IPS-20b (cell line): ENCODE measurements at regions not wholly inside any gene's neighbourhood (a gene's known extent, or its start where the extent isn't known, plus 50 kb on each side); places are given as distances from the start of the nearest gene placed in this dataset.
"Not testable (repeated sequence)": the region's sequence is repeated elsewhere in the genome, so short reads cannot be mapped to it uniquely, and the experiment has no call there.

ENCODE experiments used
- H3K27ac ChIP-seq: one replicate; pipeline ENCODE4 v1.5.1; 2013; ENCODE audit warnings: low read length
- H3K27me3 ChIP-seq: 2 replicates; pipeline ENCODE4 v1.6.1; 2013; ENCODE audit warnings: mild to moderate bottlenecking, low read length, inconsistent platforms; ENCODE audit not compliant: insufficient read depth
- H3K36me3 ChIP-seq: 2 replicates; pipeline ENCODE4 v1.6.1; 2013; ENCODE audit warnings: low read depth, mild to moderate bottlenecking, inconsistent platforms, low read length, moderate library complexity; ENCODE audit not compliant: insufficient read depth
- H3K4me1 ChIP-seq: 2 replicates; pipeline ENCODE4 v1.6.1; 2013; ENCODE audit warnings: mild to moderate bottlenecking, control low read depth, inconsistent platforms, low read length, moderate library complexity; ENCODE audit not compliant: insufficient read depth
- H3K4me3 ChIP-seq: 2 replicates; pipeline ENCODE4 v1.5.1; 2013; ENCODE audit warnings: mild to moderate bottlenecking, low read length, inconsistent platforms
- H3K9ac ChIP-seq: 2 replicates; pipeline ENCODE4 v1.6.1; 2013; ENCODE audit warnings: low read depth, mild to moderate bottlenecking, inconsistent platforms, low read length, moderate library complexity
- H3K9me3 ChIP-seq: 2 replicates; pipeline ENCODE4 v1.6.1; 2013; ENCODE audit warnings: mild to moderate bottlenecking, low read depth, low read length, inconsistent platforms; ENCODE audit not compliant: insufficient read depth

DNA sequence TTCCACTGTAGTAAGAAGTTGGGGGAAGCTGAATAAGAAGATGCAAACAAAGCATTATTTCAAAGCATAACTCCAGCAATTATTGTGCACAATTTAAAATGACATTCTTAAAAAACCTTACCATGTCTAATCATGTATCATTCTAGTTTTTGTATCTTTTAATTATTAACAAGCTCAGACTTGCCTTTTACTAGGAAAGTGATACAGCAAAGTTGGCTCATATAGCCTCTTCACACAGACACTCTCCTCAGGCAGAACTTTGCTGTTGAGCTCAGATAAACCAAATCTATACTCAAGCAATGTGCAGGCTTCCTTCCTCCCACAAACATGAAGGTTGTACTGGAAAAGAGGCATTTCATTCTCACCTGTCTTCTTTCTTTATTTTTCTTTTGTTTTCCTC is 358.7 kb upstream of the EMCN start:
- Histone ChIP-seq H3K27ac (no peak overlapping the region), H3K4me3 (no peak overlapping the region), H3K4me1 (no peaks in the 10 kb centered on the region; the same call in 1 of the 2 replicates), H3K9me3 (no peaks in the 10 kb centered on the region), H3K27me3 (no peaks in the 10 kb centered on the region), H3K36me3 (no peaks in the 10 kb centered on the region), H3K9ac (no peak overlapping the region)

DNA sequence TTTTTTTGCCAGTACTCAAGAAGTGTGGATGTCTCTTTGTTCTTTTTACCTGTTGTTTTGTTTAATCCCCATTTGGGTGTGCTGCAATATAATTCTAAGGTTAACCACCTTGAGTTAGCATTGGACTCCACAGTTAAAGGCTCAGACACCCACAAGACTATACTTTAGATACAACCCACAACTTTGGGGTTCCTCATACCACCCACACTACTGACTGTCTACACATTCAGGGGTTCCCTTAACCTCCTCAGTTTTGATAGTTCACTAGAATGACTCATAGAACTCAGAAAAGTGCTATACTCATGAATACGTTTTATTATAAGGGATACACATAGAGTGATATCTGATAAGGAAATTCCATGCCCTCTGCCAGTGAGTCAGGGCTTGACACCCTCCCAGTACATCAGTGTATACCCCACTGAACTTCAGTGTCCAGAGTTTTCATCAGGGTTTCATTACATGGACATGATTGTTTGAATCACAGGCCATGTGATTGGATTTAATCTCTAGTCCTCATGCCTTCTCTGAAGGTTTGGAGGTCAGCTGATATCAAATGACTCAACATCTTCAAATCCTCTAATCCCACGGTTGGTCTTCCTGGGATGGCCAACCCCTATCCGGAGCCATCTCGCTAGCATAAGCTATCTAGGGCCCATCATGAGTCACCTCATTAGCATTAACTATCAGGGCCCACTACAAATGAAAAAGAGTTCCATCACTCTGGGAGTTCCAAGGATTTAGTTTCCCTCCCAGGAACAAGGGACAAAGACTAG is 357.7 kb upstream of the EMCN start:
- Histone ChIP-seq H3K27me3 (no peaks in the 10 kb centered on the region), H3K36me3 (no peaks in the 10 kb centered on the region), H3K4me3 (no peak overlapping the region), H3K27ac (no peak overlapping the region), H3K9me3 (no peaks in the 10 kb centered on the region), H3K9ac (no peak overlapping the region), H3K4me1 (no peaks in the 10 kb centered on the region; the same call in 1 of the 2 replicates)

DNA sequence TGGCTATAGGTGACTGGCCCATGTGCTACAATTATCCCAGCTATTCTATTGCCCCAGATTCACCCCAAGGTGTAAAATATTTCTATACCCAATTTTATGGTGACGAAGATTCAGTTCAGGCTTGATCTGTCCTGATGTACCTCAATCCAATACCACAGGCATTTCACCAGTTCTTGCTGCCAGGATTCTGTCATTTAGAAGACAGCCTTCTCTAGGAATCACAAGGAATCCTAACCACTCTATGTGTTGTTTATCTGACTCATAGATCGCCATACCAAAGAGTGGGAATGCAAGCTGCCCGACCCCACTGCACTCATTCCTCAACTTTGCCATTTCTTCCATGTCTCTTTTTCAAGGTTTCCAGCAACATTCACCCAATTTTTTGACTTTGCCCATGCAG is 355.0 kb upstream of the EMCN start:
- Histone ChIP-seq H3K36me3 (no peaks in the 10 kb centered on the region), H3K9ac (no peak overlapping the region), H3K27me3 (no peaks in the 10 kb centered on the region), H3K4me3 (no peak overlapping the region), H3K9me3 (no peaks in the 10 kb centered on the region), H3K4me1 (no peaks in the 10 kb centered on the region), H3K27ac (no peak overlapping the region)

DNA sequence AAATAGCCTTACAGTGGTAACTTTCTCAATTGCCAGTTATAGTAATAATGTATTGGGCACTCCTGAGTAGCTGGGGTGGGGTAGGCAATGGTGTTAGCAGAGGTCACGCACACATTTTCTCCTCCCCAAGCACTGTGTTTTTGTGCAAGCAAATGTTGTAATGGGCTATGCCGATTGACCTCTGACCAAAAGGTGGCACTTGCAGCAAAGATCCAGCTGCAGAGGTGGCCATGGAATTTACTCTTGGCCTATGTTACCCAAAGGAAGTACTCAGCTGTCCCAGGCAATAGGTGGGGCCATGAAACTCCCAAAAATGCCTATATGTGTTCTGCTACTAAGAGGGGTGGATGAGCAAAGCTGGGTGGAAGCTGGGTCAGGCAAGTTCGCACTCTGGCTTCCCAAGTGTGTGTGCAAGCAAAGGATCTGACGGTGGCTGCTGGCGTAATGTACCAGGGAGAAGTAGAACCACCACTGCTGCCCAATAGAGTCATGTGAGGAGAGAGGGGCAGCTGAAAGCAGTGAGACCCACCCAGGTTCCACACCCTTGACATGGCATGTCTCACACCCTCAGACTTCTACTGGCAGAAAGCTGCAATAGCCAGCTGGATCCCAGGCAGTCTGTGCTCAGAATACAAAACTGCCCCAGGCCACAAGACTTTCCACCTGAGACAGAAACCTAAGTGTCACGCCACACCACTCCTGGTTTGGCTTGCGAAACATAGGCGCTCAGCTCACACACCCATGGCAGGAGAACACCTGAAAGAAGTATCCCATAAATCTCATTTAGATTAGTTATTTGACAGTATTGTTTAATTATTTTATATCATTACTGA is 353.3 kb upstream of the EMCN start:
- Histone ChIP-seq H3K9ac (no peak overlapping the region), H3K36me3 (no peaks in the 10 kb centered on the region), H3K27me3 (no peaks in the 10 kb centered on the region), H3K27ac (no peak overlapping the region), H3K4me1 (no peaks in the 10 kb centered on the region), H3K4me3 (no peak overlapping the region), H3K9me3 (no peaks in the 10 kb centered on the region)

DNA sequence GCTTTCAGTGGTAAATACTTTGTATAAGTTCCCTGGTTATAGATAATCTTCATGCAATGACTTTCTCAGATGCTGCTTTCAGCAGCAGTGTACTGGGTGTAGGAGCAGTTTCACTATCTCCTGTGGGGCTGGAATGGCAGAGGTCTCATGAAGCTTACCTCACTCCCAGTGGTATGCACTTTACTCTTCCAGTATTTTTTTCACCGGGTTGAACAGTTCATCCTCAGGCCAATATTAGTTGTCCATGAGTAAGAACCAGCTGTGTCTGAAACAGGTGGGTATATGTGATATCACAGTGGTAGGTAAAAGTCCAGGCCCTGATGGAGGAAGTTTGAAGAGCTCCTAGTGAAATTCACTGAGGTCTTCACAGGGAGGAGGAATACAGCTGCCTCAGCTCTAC is 351.5 kb upstream of the EMCN start:
- Histone ChIP-seq H3K27ac (no peak overlapping the region), H3K27me3 (no peaks in the 10 kb centered on the region), H3K9me3 (no peaks in the 10 kb centered on the region), H3K9ac (no peak overlapping the region), H3K4me3 (no peak overlapping the region), H3K4me1 (no peaks in the 10 kb centered on the region), H3K36me3 (no peaks in the 10 kb centered on the region)

DNA sequence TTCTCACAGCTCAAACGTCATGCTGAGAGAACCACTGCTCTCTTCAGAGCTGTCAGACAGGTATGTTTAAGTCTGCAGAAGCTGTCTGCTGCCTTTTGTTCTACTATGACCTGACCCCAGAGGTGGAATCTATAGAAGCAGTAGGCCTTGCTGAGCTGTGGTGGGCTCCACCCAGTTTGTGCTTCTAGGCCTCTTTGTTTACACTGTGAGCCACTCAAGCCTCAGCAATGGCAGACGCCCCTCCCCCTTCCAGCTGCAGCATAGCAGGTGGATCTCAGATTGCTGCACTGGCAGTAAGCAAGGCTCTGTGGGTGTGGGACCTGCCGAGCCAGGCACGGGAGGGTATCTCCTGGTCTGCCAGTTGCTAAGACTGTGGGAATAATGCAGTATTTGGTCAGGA is 350.5 kb upstream of the EMCN start:
- H3K4me1 ChIP-seq, H3K9me3 ChIP-seq, H3K4me3 ChIP-seq, H3K9ac ChIP-seq, H3K36me3 ChIP-seq, H3K27me3 ChIP-seq, H3K27ac ChIP-seq: not testable (repeated sequence)

DNA sequence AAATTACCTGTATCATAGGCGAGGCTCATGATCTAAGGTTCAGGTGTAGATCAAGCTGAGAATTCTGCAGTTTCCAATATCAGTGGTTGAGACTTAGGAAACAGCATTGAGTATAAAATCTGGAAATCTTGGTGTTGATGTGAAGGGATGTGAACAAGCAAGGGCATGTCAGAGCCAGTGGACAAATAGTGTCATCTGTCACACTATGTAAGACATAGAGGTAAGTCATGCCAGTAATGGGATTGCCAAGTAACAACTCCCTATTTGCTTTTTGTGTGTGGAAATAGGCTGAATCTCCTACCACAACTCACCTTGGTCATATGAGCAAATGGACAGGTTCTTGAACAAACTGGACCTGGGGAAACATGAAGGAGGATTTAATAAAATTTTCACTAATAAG is 334.5 kb upstream of the EMCN start:
- Histone ChIP-seq H3K9ac (no peak overlapping the region), H3K27ac (no peak overlapping the region), H3K4me3 (no peak overlapping the region), H3K4me1 (peaks cover 2% of the 10 kb centered on the region; the same call in 1 of the 2 replicates), H3K27me3 (no peaks in the 10 kb centered on the region), H3K36me3 (no peaks in the 10 kb centered on the region), H3K9me3 (no peaks in the 10 kb centered on the region)

DNA sequence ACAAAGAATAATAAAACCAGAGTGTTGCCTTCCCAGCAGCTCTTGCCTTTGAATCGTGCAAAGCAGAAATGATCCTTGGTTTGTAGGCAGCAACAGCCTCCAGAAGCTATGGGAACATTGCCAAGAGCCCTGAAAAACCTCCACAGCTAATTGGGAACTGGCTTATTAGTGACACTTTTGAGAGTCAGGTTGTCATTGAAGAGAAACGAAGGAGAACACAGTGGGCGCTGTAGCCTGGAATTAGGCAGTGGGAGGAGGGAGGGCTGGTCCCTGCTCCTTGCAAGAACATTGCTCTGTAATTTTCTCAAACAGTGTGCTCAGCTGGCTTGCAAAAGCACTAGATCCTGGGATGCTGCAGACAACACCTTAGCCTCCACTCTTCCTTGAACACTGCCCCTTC is 331.5 kb upstream of the EMCN start:
- no peak overlapping the region for H3K9ac ChIP-seq
- H3K4me1 ChIP-seq, result peaks cover 3% of the 10 kb centered on the region; the same call in 1 of the 2 replicates
- H3K27ac ChIP-seq, result no peak overlapping the region
- H3K36me3 ChIP-seq, result no peaks in the 10 kb centered on the region
- no peaks in the 10 kb centered on the region for H3K9me3 ChIP-seq
- H3K4me3 ChIP-seq, result no peak overlapping the region
- no peaks in the 10 kb centered on the region for H3K27me3 ChIP-seq

DNA sequence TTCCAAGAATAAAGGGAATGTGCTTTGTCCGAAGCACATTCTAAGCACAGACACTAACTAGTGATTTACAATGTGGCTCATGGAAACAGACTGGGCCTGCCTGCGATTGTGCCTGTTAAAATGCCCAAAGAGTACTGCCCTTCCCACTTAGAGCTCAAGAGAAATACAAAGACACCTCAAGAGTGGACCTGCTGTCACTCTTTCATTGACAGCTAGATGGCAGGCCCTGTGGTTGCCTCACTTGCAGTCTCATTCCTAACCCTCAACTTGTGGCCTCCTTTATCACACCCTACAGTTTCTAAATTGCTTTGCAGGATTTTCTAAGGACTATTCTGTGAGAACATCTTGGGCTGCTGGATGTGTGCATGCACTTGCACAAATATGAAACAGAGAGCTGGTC is 331.0 kb upstream of the EMCN start:
- Histone ChIP-seq H3K9ac (no peak overlapping the region), H3K27ac (no peak overlapping the region), H3K4me1 (peaks cover 7% of the 10 kb centered on the region; the same call in 1 of the 2 replicates), H3K36me3 (no peaks in the 10 kb centered on the region), H3K9me3 (no peaks in the 10 kb centered on the region), H3K27me3 (no peaks in the 10 kb centered on the region), H3K4me3 (no peak overlapping the region)

DNA sequence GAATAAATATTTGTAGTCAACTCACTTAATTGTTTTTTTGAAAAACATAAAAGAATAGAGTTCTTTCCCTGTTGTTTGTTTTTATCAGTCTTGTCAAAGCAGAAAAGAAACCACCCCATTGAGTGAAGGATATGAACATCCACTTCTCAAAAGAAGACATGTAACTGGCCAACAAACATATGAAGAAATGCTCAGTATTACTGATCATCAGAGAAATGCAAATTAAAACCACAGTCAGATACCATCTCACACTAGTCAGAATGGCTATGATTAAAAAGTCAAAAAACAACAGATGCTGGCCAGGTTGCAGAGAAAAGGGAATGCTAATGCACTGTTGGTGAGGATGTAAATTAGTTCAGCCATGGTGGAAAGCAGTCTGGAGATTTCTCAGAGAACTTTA is 326.1 kb upstream of the EMCN start:
- H3K4me1 ChIP-seq, result peaks cover 11% of the 10 kb centered on the region; the same call in 1 of the 2 replicates
- no peak overlapping the region for H3K27ac ChIP-seq
- no peak overlapping the region for H3K9ac ChIP-seq
- H3K9me3 ChIP-seq, result no peaks in the 10 kb centered on the region
- no peaks in the 10 kb centered on the region for H3K36me3 ChIP-seq
- H3K27me3 ChIP-seq, result no peaks in the 10 kb centered on the region
- H3K4me3 ChIP-seq, result no peak overlapping the region

DNA sequence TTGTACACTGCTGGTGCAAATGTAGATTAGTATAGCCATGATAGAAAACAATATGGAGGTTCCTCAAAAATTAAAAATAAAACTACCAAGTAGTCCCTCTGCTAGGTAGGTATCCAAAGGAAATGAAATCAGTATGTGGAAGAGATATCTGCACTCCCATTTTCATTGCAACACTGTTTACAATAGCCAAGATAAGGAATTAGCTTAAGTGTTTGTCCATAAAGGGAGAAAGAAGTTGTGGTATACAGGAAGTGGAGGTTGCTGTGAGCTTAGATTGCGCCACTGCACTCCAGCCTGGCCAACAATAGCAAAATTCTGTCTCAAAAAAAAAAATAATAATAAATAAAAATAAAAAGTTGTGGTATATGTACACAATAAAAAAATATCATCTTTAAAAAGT is 325.0 kb upstream of the EMCN start:
- no peaks in the 10 kb centered on the region for H3K9me3 ChIP-seq
- no peak overlapping the region for H3K4me3 ChIP-seq
- no peak overlapping the region for H3K27ac ChIP-seq
- H3K4me1 ChIP-seq, result peaks cover 21% of the 10 kb centered on the region; the same call in 1 of the 2 replicates
- no peaks in the 10 kb centered on the region for H3K36me3 ChIP-seq
- no peaks in the 10 kb centered on the region for H3K27me3 ChIP-seq
- no peak overlapping the region for H3K9ac ChIP-seq

DNA sequence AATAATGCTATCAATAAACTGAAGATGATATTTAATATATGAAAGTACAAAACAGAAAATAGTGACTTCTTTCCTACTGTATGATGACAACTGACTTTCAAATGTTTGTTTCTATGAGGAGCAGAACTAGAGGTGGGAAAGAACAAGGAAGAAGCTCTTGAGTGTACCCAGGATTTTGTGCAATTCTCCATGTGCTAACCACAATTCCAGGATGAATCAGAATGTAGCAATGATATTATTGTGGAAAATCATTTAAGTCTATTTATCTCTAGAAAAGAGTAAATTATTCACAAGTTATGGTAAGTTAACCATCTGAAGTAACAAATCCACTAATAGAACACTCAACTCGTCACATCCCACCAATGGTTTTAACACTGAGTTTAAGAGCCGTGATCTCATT is 324.1 kb upstream of the EMCN start:
- H3K4me3 ChIP-seq, result no peak overlapping the region
- no peak overlapping the region for H3K9ac ChIP-seq
- no peaks in the 10 kb centered on the region for H3K27me3 ChIP-seq
- H3K9me3 ChIP-seq, result no peaks in the 10 kb centered on the region
- H3K27ac ChIP-seq, result no peak overlapping the region
- H3K4me1 ChIP-seq, result peaks cover 20% of the 10 kb centered on the region
- no peaks in the 10 kb centered on the region for H3K36me3 ChIP-seq
